ENCODE measurements at regions not wholly inside any gene's neighbourhood (a gene's known extent, or its start where the extent isn't known, plus 50 kb on each side); places are given as distances from the start of the nearest gene placed in this dataset.

GRCh38 chr10:3241274-3241921 is 68.8 kb upstream of the PITRM1 start:
- H3K4me3 ChIP-seq (ENCODE audit: low read depth, low read length) = no peak overlapping the region
- TF ChIP-seq CTCF (IDR thresholded peaks at IDR 0.05; ENCODE audit: low read depth, low read length) = no peak

- no peak overlapping the region for H3K4me3 ChIP-seq (ENCODE audit: low read depth, low read length)
- TF ChIP-seq CTCF (IDR thresholded peaks at IDR 0.05; ENCODE audit: low read depth, low read length) = no peak
Observed at GRCh38 chr10:3239920-3240894, 67.6 kb upstream of the PITRM1 start.

- peak; percentile 55; the same call in 1 of the 2 replicates for TF ChIP-seq CTCF (IDR thresholded peaks at IDR 0.05; ENCODE audit: low read depth, low read length)
- no peak overlapping the region for H3K4me3 ChIP-seq (ENCODE audit: low read depth, low read length)
Observed at GRCh38 chr10:3239066-3239919, 66.7 kb upstream of the PITRM1 start.

GRCh38 chr10:3238115-3238871 is 65.7 kb upstream of the PITRM1 start:
- TF ChIP-seq CTCF (IDR thresholded peaks at IDR 0.05; ENCODE audit: low read depth, low read length) = no peak
- H3K4me3 ChIP-seq (ENCODE audit: low read depth, low read length) = no peak overlapping the region

GRCh38 chr10:3237530-3237929 is 64.9 kb upstream of the PITRM1 start:
- TF ChIP-seq CTCF (IDR thresholded peaks at IDR 0.05; ENCODE audit: low read depth, low read length) = no peak
- no peak overlapping the region for H3K4me3 ChIP-seq (ENCODE audit: low read depth, low read length)

GRCh38 chr10:3236644-3237404 is 64.2 kb upstream of the PITRM1 start:
- no peak for TF ChIP-seq CTCF (IDR thresholded peaks at IDR 0.05; ENCODE audit: low read depth, low read length)
- H3K4me3 ChIP-seq (ENCODE audit: low read depth, low read length) = no peak overlapping the region

Data from WI38 (cell line).